Stomach (tissue), 8 donors: ENCODE measurements at regions not wholly inside any gene's neighbourhood (a gene's known extent, or its start where the extent isn't known, plus 50 kb on each side); places are given as distances from the start of the nearest gene placed in this dataset.

ENCODE experiments used
- DNase-seq, 2 donors: peaks; one replicate each; pipeline versions ENCODE4 v3.0.0 to v3.0.0-alpha.2; 2013 to 2019
- H3K27ac ChIP-seq, 5 donors: fragments of 200-600 bp in 4 of 5; sonication (generic) in 4 of 5; one replicate each; pipeline ENCODE4 v1.5.1; 2013 to 2019; ENCODE audit warnings: mild to moderate bottlenecking in 1 of 5, moderate library complexity in 1 of 5
- H3K27me3 ChIP-seq, 3 donors: fragments of 200-600 bp; sonication (generic); one replicate each; pipeline ENCODE4 v1.5.1; 2017 to 2019; ENCODE audit warnings: mixed run types in 1 of 3
- H3K36me3 ChIP-seq, 4 donors: fragments of 200-600 bp; sonication (generic); 1 replicate in 3 of 4; 2 replicates in 1 of 4; pipeline ENCODE4 v1.5.1; 2016 to 2019
- H3K4me1 ChIP-seq, 4 donors: fragments of 200-600 bp; sonication (generic); one replicate each; pipeline ENCODE4 v1.5.1; 2016 to 2019
- H3K4me3 ChIP-seq, 4 donors: fragments of 200-600 bp; sonication (generic) in 3 of 4; one replicate each; pipeline ENCODE4 v1.5.1; 2016 to 2019; ENCODE audit warnings: mild to moderate bottlenecking in 1 of 4
- H3K9me3 ChIP-seq, 4 donors: fragments of 200-600 bp; sonication (generic); one replicate each; pipeline ENCODE4 v1.5.1; 2016 to 2019
- EP300 ChIP-seq: sonication (generic); formaldehyde crosslinking; IDR thresholded peaks from one replicate; pipeline ENCODE4 v1.6.1; 2017; ENCODE audit warnings: antibody characterized with exemption
- POLR2A ChIP-seq, 4 donors: fragments of 450-650 bp; IDR thresholded peaks; one replicate each; pipeline ENCODE4 v1.6.1; 2016; ENCODE audit warnings: antibody characterized with exemption in 4 of 4, control low read depth in 2 of 4, mild to moderate bottlenecking in 1 of 4, moderate library complexity in 1 of 4
- POLR2AphosphoS5 ChIP-seq, 3 donors: sonication (generic); formaldehyde crosslinking; IDR thresholded peaks; one replicate each; pipeline ENCODE4 v1.6.1; 2016; ENCODE audit warnings: antibody characterized with exemption in 3 of 3
- WGBS, 5 donors: extraction: QIAGEN DNeasy Blood & Tissue Kit in 3 of 5; methylation state at CpG; one replicate each; pipeline versions ENCODE4 v1.1.5 to v1.1.7; 2013 to 2018; 5-methylcytosine and 5-hydroxymethylcytosine counted together
- intact Hi-C: fragments of 100-400 bp; cut with DNase I; formaldehyde crosslinking; loops from one replicate; pipeline ENCODE4 v1.15.1; 2023; ENCODE audit warnings: low total_unique reads
- TF ChIP-seq, protein P1 (sequence below), 7 experiments: fragments of 450-650 bp in 4 of 7; fragments of 200-600 bp in 3 of 7; sonication (generic) in 3 of 7; IDR thresholded peaks; one replicate each; pipeline ENCODE4 v1.5.1; 2016 to 2019; ENCODE audit warnings: antibody characterized with exemption in 7 of 7, control low read depth in 2 of 7, mild to moderate bottlenecking in 1 of 7
- donor health status: healthy with polysubstance abuse.
- donor health status: Bipolar disorder and iron deficiency.
- donor health status: healthy.

DNA sequence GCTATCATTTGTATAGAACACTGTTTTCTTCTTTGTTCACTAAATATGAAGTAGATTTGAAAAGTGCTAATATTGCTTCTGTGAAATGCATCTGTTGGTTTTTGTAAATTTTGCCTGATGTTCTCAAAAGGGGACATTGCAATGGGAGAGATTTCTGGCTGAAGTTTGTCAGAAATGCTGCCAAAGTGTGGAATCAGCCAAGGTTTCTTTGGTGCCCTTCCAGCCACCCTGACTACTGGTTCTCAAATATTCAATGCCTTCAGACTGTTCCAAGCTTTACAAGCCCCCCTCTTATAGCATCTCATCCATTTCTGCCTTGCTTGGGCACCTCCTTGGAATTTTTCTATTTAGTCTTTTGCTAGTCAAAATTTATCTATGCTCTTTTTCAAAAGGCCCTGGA is 60.6 kb upstream of the TMLHE start:
- DNase-seq = no peak
- Histone ChIP-seq H3K4me1 (no peaks in the 10 kb centered on the region), H3K4me3 (no peak overlapping the region), H3K9me3 (no peaks in the 10 kb centered on the region), H3K27ac (no peak overlapping the region), H3K27me3 (no peaks in the 10 kb centered on the region), H3K36me3 (no peaks in the 10 kb centered on the region)
- intact Hi-C loops = no loop called here
- no peak for TF ChIP-seq POLR2A (IDR thresholded peaks at IDR 0.05)

DNA sequence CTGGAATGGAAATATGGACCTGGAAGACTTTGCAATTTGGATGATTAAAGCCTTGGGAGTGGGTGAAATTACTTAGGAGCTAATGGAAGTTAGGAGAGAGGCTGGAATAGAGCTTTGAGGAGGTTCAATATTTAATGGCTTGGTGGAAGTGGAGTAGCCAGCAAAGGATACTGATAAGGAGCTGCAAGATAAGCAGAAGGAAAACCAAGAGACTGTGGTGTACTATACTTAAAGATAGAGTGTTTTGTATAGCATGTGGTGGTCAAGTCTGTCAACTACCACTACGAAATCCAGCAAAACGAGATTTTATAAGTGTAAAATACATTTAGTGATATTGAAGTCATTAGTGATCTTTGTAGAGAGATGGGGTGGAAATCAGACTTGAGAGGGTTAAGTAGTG is 54.0 kb upstream of the TMLHE start:
- intact Hi-C loops = no loop called here
- Histone ChIP-seq H3K36me3 (no peaks in the 10 kb centered on the region), H3K27me3 (no peaks in the 10 kb centered on the region), H3K4me3 (no peak overlapping the region), H3K4me1 (no peaks in the 10 kb centered on the region), H3K27ac (no peak overlapping the region), H3K9me3 (peaks cover 0 to 6% (median 2%) of the 10 kb centered on the region in 4 donors)
- TF ChIP-seq POLR2AphosphoS5 (IDR thresholded peaks at IDR 0.05) (no peak), EP300 (no peak), POLR2A (IDR thresholded peaks at IDR 0.05) (no peak)
- TF ChIP-seq, protein P1, sequence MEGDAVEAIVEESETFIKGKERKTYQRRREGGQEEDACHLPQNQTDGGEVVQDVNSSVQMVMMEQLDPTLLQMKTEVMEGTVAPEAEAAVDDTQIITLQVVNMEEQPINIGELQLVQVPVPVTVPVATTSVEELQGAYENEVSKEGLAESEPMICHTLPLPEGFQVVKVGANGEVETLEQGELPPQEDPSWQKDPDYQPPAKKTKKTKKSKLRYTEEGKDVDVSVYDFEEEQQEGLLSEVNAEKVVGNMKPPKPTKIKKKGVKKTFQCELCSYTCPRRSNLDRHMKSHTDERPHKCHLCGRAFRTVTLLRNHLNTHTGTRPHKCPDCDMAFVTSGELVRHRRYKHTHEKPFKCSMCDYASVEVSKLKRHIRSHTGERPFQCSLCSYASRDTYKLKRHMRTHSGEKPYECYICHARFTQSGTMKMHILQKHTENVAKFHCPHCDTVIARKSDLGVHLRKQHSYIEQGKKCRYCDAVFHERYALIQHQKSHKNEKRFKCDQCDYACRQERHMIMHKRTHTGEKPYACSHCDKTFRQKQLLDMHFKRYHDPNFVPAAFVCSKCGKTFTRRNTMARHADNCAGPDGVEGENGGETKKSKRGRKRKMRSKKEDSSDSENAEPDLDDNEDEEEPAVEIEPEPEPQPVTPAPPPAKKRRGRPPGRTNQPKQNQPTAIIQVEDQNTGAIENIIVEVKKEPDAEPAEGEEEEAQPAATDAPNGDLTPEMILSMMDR (IDR thresholded peaks at IDR 0.05) = no peak
- 42 to 63% (median 55%) methylated on average over 2 of the region's 2 CpGs for whole genome bisulfite sequencing, 5 donors
- DNase-seq = no peak
